CD14-positive monocyte (primary cell): ENCODE measurements at regions not wholly inside any gene's neighbourhood (a gene's known extent, or its start where the extent isn't known, plus 50 kb on each side); places are given as distances from the start of the nearest gene placed in this dataset.

ENCODE experiments used
- DNase-seq, 3 donors: peaks; one replicate each; pipeline ENCODE4 v3.0.0-alpha.2; 2011 to 2022
- H2AFZ ChIP-seq: 2 replicates; pipeline ENCODE4 v1.6.0; 2012; ENCODE audit warnings: mild to moderate bottlenecking, low read depth, low read length, inconsistent platforms; ENCODE audit not compliant: insufficient read depth, poor library complexity, severe bottlenecking
- H3K27ac ChIP-seq, 2 donors: 1 replicate in 1 of 2; 2 replicates in 1 of 2; pipeline ENCODE4 v1.5.1; 2012 to 2013; ENCODE audit warnings: low read length in 2 of 2, control low read depth in 1 of 2, inconsistent platforms in 1 of 2, low read depth in 1 of 2, mild to moderate bottlenecking in 1 of 2
- H3K27me3 ChIP-seq, 2 donors: one replicate each; pipeline versions ENCODE4 v1.6.0 to v1.6.1; 2011 to 2013; ENCODE audit warnings: low read length in 2 of 2; ENCODE audit not compliant: control insufficient read depth in 2 of 2, insufficient read depth in 2 of 2
- H3K36me3 ChIP-seq, 2 donors: replicated peaks in 1 of 2; 1 replicate in 1 of 2; 2 replicates in 1 of 2; pipeline versions ENCODE4 v1.5.1 to v1.6.1; 2012 to 2013; ENCODE audit warnings: low read length in 2 of 2, control low read depth in 1 of 2, inconsistent platforms in 1 of 2, mild to moderate bottlenecking in 1 of 2; ENCODE audit not compliant: insufficient read depth in 2 of 2, control insufficient read depth in 1 of 2
- H3K4me1 ChIP-seq, 2 donors: 1 replicate in 1 of 2; 2 replicates in 1 of 2; pipeline versions ENCODE4 v1.5.1 to v1.6.1; 2012 to 2013; ENCODE audit warnings: low read length in 2 of 2, control low read depth in 1 of 2, inconsistent platforms in 1 of 2, mild to moderate bottlenecking in 1 of 2, moderate library complexity in 1 of 2; ENCODE audit not compliant: insufficient read depth in 2 of 2, control insufficient read depth in 1 of 2
- H3K4me2 ChIP-seq: replicated peaks from 2 replicates; pipeline ENCODE3; 2012; ENCODE audit warnings: low read length, moderate library complexity, mild to moderate bottlenecking; ENCODE audit not compliant: poor library complexity, severe bottlenecking; ENCODE audit errors: extremely low read depth
- H3K4me3 ChIP-seq, 3 experiments: fragments of 200-600 bp in 1 of 3; sonication (generic) in 1 of 3; replicated peaks in 1 of 3; 1 replicate in 2 of 3; 2 replicates in 1 of 3; pipeline ENCODE4 v1.5.1; 2011 to 2013; ENCODE audit warnings: low read length in 3 of 3, mild to moderate bottlenecking in 3 of 3, control low read depth in 2 of 3, low read depth in 2 of 3, inconsistent platforms in 1 of 3, moderate library complexity in 1 of 3
- H3K79me2 ChIP-seq: 2 replicates; pipeline ENCODE4 v1.6.0; 2012; ENCODE audit warnings: mild to moderate bottlenecking, control low read depth, inconsistent platforms, low read length, moderate library complexity; ENCODE audit not compliant: insufficient read depth
- H3K9ac ChIP-seq: 2 replicates; pipeline ENCODE4 v1.6.0; 2017; ENCODE audit warnings: low read length, mild to moderate bottlenecking; ENCODE audit not compliant: insufficient read depth, poor library complexity, severe bottlenecking
- H3K9me3 ChIP-seq, 2 donors: replicated peaks in 1 of 2; 1 replicate in 1 of 2; 2 replicates in 1 of 2; pipeline versions ENCODE4 v1.5.1 to v1.6.1; 2012 to 2013; ENCODE audit warnings: low read length in 2 of 2, control low read depth in 1 of 2; ENCODE audit not compliant: control insufficient read depth in 1 of 2, insufficient read depth in 1 of 2
- H4K20me1 ChIP-seq: 2 replicates; pipeline ENCODE4 v1.6.0; 2012; ENCODE audit warnings: mild to moderate bottlenecking, low read length, control low read depth, moderate library complexity; ENCODE audit not compliant: insufficient read depth
- H3K27ac Mint-ChIP-seq, 7 donors: one replicate each; pipeline ENCODE4 v1.8.0; 2020; ENCODE audit warnings: mild to moderate bottlenecking in 7 of 7, mixed read lengths in 7 of 7, moderate library complexity in 6 of 7, inconsistent platforms in 2 of 7
- H3K27me3 Mint-ChIP-seq, 3 donors: one replicate each; pipeline ENCODE4 v1.8.0; 2021 to 2022; ENCODE audit warnings: low read depth in 3 of 3, mild to moderate bottlenecking in 3 of 3, mixed read lengths in 3 of 3, moderate library complexity in 3 of 3, inconsistent platforms in 1 of 3
- H3K36me3 Mint-ChIP-seq, 2 donors: one replicate each; pipeline ENCODE4 v1.8.0; 2020; ENCODE audit warnings: mixed read lengths in 2 of 2, inconsistent platforms in 1 of 2, mild to moderate bottlenecking in 1 of 2
- H3K4me1 Mint-ChIP-seq: one replicate; pipeline ENCODE4 v1.8.0; 2020; ENCODE audit warnings: mild to moderate bottlenecking, mixed read lengths
- H3K4me3 Mint-ChIP-seq, 2 donors: one replicate each; pipeline ENCODE4 v1.8.0; 2020; ENCODE audit warnings: mild to moderate bottlenecking in 2 of 2, mixed read lengths in 2 of 2, moderate library complexity in 1 of 2
- H3K9me3 Mint-ChIP-seq, 7 donors: one replicate each; pipeline ENCODE4 v1.8.0; 2020 to 2022; ENCODE audit warnings: mixed read lengths in 7 of 7, mild to moderate bottlenecking in 6 of 7, moderate library complexity in 6 of 7, inconsistent platforms in 2 of 7
- WGBS: methylation state at CpG from one replicate; pipeline ENCODE4 v1.1.5; 2013; ENCODE audit warnings: missing lambda C conversion rate; ENCODE audit not compliant: insufficient coverage; 5-methylcytosine and 5-hydroxymethylcytosine counted together
- intact Hi-C, 2 donors: fragments of 100-400 bp; cut with micrococcal nuclease; formaldehyde crosslinking; loops; one replicate each; pipeline versions ENCODE4 v1.15.0 to v1.15.1; 2023
- TF ChIP-seq, protein P1 (sequence below): fragments of 200-600 bp; IDR thresholded peaks from one replicate; pipeline ENCODE4 v1.8.0; 2022; ENCODE audit warnings: antibody characterized with exemption, mild to moderate bottlenecking

DNA sequence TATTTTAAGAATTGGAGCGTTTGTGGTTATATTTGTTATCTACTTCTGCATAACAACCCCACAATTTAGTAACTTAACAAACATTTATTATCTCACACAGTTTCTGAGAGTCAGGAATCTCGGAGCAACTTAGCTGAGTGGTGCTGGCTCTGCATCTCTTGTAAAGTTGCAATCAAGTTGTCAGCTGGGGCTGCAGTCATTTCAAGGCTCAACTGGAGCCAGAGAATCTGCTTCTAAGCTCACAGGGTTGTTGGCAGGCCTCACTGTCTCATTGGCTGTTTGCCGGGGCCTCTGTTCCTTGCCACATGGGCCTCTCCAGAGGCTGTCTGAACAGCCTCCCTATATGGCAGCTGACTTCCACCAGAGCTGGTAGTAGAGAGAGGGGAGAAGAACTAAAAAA, 281.2 kb upstream of the GNPDA2 start:
- Mint-ChIP-seq H3K9me3 (peaks cover 0 to 7% (median 0%) of the 10 kb centered on the region in 7 donors), H3K27ac (no peak overlapping the region), H3K4me1 (no peaks in the 10 kb centered on the region), H3K36me3 (no peaks in the 10 kb centered on the region), H3K27me3 (peaks cover 0 to 2% (median 0%) of the 10 kb centered on the region in 3 donors), H3K4me3 (no peak overlapping the region)
- no peaks in the 10 kb centered on the region for H3K27me3 ChIP-seq
- no peaks in the 10 kb centered on the region for H4K20me1 ChIP-seq
- WGBS, result 100% methylated on average over 2 of the region's 3 CpGs
- no peak overlapping the region for H3K27ac ChIP-seq
- no peak for DNase-seq
- H3K79me2 ChIP-seq, result no peaks in the 10 kb centered on the region
- H3K4me2 ChIP-seq, result no peak overlapping the region
- H3K4me1 ChIP-seq, result no peaks in the 10 kb centered on the region
- H2AFZ ChIP-seq, result no peak overlapping the region
- TF ChIP-seq, protein P1, sequence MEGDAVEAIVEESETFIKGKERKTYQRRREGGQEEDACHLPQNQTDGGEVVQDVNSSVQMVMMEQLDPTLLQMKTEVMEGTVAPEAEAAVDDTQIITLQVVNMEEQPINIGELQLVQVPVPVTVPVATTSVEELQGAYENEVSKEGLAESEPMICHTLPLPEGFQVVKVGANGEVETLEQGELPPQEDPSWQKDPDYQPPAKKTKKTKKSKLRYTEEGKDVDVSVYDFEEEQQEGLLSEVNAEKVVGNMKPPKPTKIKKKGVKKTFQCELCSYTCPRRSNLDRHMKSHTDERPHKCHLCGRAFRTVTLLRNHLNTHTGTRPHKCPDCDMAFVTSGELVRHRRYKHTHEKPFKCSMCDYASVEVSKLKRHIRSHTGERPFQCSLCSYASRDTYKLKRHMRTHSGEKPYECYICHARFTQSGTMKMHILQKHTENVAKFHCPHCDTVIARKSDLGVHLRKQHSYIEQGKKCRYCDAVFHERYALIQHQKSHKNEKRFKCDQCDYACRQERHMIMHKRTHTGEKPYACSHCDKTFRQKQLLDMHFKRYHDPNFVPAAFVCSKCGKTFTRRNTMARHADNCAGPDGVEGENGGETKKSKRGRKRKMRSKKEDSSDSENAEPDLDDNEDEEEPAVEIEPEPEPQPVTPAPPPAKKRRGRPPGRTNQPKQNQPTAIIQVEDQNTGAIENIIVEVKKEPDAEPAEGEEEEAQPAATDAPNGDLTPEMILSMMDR, result no peak
- H3K4me3 ChIP-seq, result no peak overlapping the region
- H3K36me3 ChIP-seq, result no peaks in the 10 kb centered on the region
- no peak overlapping the region for H3K9ac ChIP-seq
- peaks cover 0 to 9% of the 10 kb centered on the region in 2 donors for H3K9me3 ChIP-seq
- intact Hi-C loops, result no loop called here

DNA sequence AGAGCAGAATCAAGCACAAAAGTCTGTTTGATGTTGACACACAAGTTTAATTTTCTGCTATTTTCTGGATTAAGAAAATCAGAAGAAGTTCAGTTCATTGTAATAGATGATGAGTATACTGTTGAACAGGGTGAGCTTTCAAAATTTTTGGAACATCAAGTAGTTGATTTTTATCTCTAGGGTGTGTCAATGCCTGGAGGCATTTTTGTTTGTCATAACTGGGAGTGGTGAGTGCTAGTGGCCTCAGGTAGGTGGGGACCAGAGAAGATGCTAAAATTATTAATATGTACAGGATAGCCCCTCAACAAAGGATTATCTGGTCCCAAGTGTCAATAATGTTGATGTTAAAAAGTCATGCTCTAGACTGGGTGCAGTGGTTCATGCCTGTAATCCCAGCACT, 279.7 kb upstream of the GNPDA2 start:
- intact Hi-C loops, result no loop called here
- H3K27me3 ChIP-seq, result no peaks in the 10 kb centered on the region
- Mint-ChIP-seq H3K27ac (no peak overlapping the region), H3K4me3 (no peak overlapping the region), H3K36me3 (no peaks in the 10 kb centered on the region), H3K4me1 (no peaks in the 10 kb centered on the region), H3K9me3 (peaks cover 0 to 7% (median 0%) of the 10 kb centered on the region in 7 donors), H3K27me3 (peaks cover 0 to 2% (median 0%) of the 10 kb centered on the region in 3 donors)
- H3K4me2 ChIP-seq, result no peak overlapping the region
- no peak overlapping the region for H2AFZ ChIP-seq
- H3K9me3 ChIP-seq, result peaks cover 0 to 9% of the 10 kb centered on the region in 2 donors
- no peak overlapping the region for H3K27ac ChIP-seq
- no peak overlapping the region for H3K4me3 ChIP-seq
- DNase-seq, result no peak
- TF ChIP-seq, protein P1, result no peak
- no peak overlapping the region for H3K9ac ChIP-seq
- H3K4me1 ChIP-seq, result no peaks in the 10 kb centered on the region
- H3K79me2 ChIP-seq, result no peaks in the 10 kb centered on the region
- H4K20me1 ChIP-seq, result no peaks in the 10 kb centered on the region
- H3K36me3 ChIP-seq, result no peaks in the 10 kb centered on the region
